ENCODE measurements at regions not wholly inside any gene's neighbourhood (a gene's known extent, or its start where the extent isn't known, plus 50 kb on each side); places are given as distances from the start of the nearest gene placed in this dataset.

GRCh38 chr1:191034132-191034531 lies 556.5 kb upstream of the BRINP3 start:
- Histone ChIP-seq H3K4me1 (ENCODE audit: control insufficient read depth in 1 of 2, low read depth in 2 of 2) (no peaks in the 10 kb centered on the region), H3K27me3 (replicated peaks; ENCODE audit: insufficient read depth) (no peaks in the 10 kb centered on the region), H3K9me3 (no peaks in the 10 kb centered on the region), H3K4me3 (no peak overlapping the region), H3K27ac (no peak overlapping the region), H3K36me3 (no peaks in the 10 kb centered on the region)
- ATAC-seq (ENCODE audit: insufficient number of reproducible peaks, low FRiP score, low read depth) (no peak), DNase-seq (ENCODE audit: low spot score) (no peak)
- no peak for TF ChIP-seq CTCF (IDR thresholded peaks at IDR 0.05)

- Histone ChIP-seq H3K4me1 (ENCODE audit: control insufficient read depth in 1 of 2, low read depth in 2 of 2) (no peaks in the 10 kb centered on the region), H3K27ac (no peak overlapping the region), H3K9me3 (no peaks in the 10 kb centered on the region), H3K4me3 (no peak overlapping the region), H3K36me3 (no peaks in the 10 kb centered on the region), H3K27me3 (replicated peaks; ENCODE audit: insufficient read depth) (no peaks in the 10 kb centered on the region)
- TF ChIP-seq CTCF (IDR thresholded peaks at IDR 0.05), result no peak
- ATAC-seq (ENCODE audit: insufficient number of reproducible peaks, low FRiP score, low read depth), result no peak
- DNase-seq (ENCODE audit: low spot score), result no peak
These were observed 565.4 kb upstream of the BRINP3 start for GRCh38 chr1:191043066-191043465.

- Histone ChIP-seq H3K4me1 (ENCODE audit: control insufficient read depth in 1 of 2, low read depth in 2 of 2) (no peaks in the 10 kb centered on the region), H3K27ac (no peak overlapping the region), H3K9me3 (no peaks in the 10 kb centered on the region), H3K4me3 (no peak overlapping the region), H3K27me3 (replicated peaks; ENCODE audit: insufficient read depth) (no peaks in the 10 kb centered on the region), H3K36me3 (no peaks in the 10 kb centered on the region)
- TF ChIP-seq CTCF (IDR thresholded peaks at IDR 0.05), result no peak
- ATAC-seq (ENCODE audit: insufficient number of reproducible peaks, low FRiP score, low read depth) (no peak), DNase-seq (ENCODE audit: low spot score) (no peak)
These were observed 572.1 kb upstream of the BRINP3 start for GRCh38 chr1:191049781-191050180.

- Histone ChIP-seq H3K27me3 (replicated peaks; ENCODE audit: insufficient read depth) (no peaks in the 10 kb centered on the region), H3K27ac (no peak overlapping the region), H3K36me3 (no peaks in the 10 kb centered on the region), H3K9me3 (no peaks in the 10 kb centered on the region), H3K4me1 (ENCODE audit: control insufficient read depth in 1 of 2, low read depth in 2 of 2) (no peaks in the 10 kb centered on the region), H3K4me3 (no peak overlapping the region)
- DNase-seq (ENCODE audit: low spot score), result no peak
- ATAC-seq (ENCODE audit: insufficient number of reproducible peaks, low FRiP score, low read depth), result no peak
- no peak for TF ChIP-seq CTCF (IDR thresholded peaks at IDR 0.05)
These were observed 575.2 kb upstream of the BRINP3 start for GRCh38 chr1:191052888-191053287.

- no peaks in the 10 kb centered on the region for H3K27me3 ChIP-seq (replicated peaks; ENCODE audit: insufficient read depth)
- no peak for TF ChIP-seq CTCF (IDR thresholded peaks at IDR 0.05)
- DNase-seq (ENCODE audit: low spot score) (no peak), ATAC-seq (ENCODE audit: insufficient number of reproducible peaks, low FRiP score, low read depth) (no peak)
- H3K36me3 ChIP-seq, result no peaks in the 10 kb centered on the region
- no peaks in the 10 kb centered on the region for H3K4me1 ChIP-seq (ENCODE audit: control insufficient read depth in 1 of 2, low read depth in 2 of 2)
- H3K4me3 ChIP-seq, result no peak overlapping the region
- no peak overlapping the region for H3K27ac ChIP-seq
- H3K9me3 ChIP-seq, result no peaks in the 10 kb centered on the region
These were observed 587.7 kb upstream of the BRINP3 start for GRCh38 chr1:191065346-191065745.
